ENCODE measurements at regions not wholly inside any gene's neighbourhood (a gene's known extent, or its start where the extent isn't known, plus 50 kb on each side); places are given as distances from the start of the nearest gene placed in this dataset.

DNA sequence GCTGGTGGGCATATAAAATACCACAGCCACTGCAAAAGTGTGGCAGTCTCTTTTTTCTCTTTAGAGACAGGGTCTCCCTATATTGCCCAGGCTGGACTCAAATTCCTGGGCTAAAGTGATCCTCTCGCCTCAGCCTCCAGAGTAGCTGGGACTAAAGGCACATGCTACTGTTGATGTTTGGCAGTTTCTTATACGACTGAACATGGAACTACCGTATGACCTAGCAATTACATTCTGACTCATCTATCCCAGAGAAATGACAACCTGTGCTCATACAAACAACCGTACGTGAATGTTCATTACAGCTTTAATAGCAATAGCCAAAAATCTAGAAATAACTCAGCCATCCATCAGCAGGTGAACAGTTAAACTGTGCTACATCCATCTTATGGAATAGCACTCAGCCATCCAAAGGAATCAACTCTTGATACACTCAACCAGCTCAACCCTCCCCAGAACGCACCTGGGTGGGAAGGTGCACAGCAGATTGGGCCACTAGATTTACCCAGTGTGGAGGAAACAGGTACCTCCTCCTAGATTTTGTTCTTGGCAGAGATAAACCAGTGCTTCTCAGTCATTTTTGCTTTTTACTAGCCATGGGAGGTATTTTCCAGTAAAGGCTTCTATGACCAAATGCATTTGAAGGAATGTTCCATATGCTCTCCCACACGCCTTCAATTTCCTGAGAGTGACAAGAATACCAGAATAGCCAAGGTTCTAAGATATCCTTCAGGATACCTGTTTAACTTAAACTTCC is 130.5 kb downstream of the MED15 start:
- DNase-seq, result no peak

DNA sequence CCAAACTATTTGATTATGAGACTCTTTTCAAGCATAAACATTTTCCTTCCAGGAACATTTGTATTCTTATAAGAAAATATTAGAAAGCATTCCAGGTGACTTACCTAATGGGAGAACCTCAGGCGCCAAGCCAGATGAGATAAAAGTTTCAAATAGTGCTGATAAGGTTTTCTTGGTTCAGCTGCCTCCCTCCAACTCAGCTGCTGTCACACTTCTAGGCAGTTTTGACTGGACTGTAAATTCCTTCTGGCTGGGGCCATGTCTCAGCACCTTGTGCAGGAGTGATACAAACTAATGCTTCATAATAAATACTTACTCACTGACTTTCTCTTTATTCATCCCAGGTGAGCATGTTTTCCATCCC is 131.1 kb downstream of the MED15 start:
- DNase-seq, result no peak

DNA sequence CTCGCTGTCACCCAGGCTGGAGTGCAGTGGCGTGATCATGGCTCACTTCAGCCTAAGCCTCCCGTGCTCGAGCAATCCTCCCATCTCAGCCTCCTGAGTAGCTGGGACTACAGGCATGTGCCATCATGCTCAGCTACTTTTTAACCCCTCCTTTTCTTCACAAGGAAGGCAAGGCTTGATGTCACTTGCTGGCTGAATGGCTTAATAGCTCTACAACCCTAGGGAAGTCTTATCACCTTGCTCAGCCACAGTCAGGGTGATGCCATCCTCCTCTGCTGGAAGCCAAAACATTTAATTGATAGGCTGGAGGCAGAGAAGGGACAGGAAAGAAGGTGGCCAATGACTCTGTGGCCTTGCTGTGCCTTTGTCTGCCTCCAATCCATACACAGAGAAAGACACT is 131.9 kb downstream of the MED15 start:
- DNase-seq, result no peak

DNA sequence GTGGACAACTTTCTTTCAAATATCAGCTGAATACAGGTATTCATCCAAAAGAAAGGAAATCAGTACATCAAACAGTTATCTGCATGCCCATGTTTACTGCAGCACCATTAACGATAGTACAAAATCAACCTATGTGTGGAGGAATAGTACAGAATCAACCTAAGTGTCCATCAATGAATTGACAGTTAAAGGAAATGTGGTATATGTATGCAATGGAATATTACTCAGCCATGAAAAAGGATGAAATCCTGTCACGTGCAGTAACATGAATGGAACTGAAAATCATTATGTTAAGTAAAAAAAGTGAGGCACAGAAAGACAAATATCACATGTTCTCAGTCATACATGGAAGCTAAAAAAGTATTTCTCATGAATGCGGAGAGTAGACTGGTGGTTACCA is 132.3 kb downstream of the MED15 start:
- DNase-seq, result no peak

DNA sequence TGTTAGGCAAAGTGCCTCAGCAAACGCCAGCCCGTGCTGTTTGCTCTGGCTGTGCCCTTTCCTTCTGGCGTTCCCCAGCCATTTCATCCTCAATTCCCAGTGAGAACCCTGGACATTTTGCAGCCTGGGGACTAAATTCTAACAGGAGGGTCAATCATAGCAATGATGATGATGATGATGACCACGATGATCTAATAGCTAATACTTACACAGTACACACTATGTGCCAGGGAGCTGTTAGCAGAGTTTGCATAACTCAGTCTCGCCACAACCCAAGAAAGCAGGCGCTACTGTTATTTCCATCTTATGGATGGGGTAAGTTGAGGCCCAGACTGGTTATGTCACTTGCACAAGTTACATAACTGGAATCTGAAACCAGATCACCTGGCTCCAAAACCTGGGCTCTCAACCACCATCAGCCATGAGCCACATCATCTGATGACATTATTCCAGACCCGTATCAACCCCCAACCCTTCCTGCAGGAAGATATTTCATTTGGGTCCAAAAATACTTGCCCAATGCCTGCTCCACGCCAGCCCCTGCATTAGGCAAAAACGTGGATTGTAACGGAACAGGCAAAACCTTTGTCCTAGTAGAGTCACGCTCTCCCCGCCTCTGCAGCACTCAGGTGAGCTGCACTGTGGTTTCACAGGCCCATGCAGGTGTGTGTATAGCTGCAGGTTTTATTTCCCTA is 132.6 kb upstream of the SERPIND1 start:
- no peak for DNase-seq

DNA sequence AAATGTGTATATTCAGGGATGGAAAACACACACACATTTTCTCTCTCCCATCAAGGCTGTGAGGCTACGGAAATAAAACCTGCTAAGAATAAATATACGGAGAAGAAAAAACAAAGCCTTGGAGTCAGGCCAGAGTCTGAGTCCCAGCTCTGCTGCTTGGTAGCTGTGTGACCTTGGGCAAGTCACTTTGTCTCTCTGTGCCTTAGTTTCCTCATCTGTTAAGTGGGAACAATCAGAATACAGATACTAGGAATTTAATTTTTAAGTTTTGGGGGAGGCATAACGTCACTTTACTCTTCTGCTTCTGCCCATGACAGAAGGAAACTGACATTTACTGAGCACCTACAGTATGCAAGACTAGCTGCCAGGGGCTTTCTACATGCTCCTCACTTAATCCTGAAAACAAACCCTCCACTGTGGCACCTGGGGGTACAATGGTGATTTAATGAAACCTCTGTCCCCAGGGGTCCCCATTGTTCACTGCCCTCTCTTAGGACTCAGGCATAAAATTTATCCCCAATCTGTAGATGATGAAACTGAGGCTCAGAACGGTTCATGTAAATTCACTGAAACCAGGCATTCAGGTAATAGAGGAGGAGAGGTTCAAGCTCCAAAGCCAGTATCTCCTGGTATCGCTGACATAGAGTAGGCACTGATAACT is 131.9 kb upstream of the SERPIND1 start:
- DNase-seq, result no peak

DNA sequence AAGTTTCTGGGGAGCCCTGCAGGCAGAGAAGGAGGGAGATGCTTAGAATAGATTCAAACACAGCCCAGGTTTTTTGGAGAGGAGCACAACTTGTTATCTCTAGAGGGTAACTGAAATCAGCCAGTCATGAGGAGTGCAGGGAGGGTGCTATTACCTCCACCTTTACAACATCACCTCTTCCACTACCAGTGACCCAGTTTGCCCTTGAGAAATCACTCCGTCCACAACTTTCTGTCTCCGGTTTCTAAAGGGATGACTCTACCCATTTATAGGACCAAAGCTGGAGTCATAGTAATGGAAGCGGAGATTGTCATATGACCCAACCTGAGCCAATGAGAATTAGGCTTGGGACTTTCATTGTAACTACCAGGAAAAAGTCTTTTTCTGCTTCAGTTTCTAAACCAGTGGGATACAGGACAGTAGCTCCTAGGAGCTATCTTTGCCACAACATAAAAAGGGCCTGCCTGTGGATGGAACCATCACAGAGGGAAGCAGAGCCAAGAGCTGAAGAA is 131.2 kb upstream of the SERPIND1 start:
- DNase-seq, result no peak

DNA sequence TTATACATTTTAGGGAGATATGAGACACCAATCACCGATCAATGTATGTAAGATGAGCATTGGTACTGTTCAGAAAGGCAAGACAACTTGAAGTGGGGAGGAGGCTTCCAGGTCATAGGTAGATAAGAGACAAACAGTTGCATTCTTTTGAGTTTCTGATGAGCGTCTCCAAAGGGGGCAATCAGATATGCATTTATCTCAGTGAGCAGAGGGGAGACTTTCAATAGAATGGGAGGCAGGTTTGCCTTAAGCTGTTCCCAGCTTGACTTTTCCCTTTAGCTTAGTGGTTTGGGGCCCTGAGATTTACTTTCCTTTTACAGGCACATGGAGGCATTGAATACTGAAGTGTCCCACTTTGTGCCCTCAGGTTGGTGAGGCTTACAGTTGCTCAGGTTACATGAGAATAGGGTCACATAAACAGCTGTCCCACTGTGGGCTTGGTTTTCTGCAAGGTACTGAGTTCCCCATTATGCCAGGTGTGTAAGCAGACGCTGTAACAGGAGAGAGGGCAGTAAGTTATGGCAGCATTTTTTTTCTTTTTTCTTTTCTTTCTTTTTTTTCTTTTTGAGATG is 129.8 kb upstream of the SERPIND1 start:
- no peak for DNase-seq

DNA sequence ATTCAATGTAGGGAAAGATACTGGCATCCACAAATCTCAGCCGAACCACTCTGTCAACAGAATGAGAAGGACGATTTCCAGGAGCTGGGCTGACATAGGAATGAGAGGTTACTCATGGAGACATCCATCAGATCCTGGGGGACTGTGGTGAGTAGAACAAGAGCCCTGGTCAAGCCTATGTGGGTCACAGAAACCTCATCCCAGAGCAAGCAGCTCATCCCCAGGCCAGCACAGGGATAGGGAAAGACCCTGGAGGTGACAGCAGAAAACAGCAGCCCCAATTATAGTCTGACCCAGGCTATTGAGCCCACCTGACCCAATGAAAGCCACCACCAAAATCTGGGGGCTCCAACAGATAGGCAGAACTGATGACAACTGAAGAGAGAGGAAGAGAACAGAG is 128.0 kb upstream of the SERPIND1 start:
- no peak for DNase-seq

DNA sequence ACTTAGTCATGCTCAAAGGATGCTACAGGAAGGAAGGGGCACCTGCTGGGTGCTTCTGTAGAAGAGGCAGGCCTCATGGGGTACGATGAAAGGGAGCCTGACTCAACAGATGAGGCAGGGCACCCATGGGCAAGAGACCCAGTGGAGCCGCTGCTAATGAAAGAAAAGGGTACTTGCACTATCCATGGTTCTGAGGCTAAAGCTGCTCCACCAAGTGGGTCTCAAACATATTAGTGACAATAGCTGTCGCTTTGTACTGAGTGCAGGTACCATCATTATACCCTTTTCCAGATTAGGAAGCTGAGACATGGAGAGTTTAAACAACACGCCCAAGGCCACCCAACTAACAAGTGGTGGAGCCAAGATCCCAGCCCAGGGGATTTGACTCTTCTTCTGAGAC is 127.5 kb upstream of the SERPIND1 start:
- DNase-seq, result no peak

DNA sequence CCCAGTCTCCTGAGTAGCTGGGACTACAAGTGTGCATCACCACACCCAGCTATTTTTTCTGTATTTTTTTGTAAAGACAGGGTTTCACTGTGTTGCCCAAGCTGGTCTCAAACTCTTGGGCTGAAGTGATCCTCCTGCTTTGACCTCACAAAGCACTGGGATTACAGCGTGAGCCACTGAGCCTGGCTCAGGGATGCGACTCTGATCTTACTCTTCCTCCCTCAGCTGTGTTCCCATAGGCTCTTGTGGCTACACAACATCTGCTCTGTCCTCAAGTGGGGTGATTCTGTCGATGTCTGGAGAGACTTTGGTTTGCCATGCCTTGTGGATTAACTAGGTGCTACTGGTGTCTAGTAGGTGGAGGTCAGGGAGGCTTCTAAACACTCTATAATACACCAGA is 127.0 kb upstream of the SERPIND1 start:
- no peak for DNase-seq

DNA sequence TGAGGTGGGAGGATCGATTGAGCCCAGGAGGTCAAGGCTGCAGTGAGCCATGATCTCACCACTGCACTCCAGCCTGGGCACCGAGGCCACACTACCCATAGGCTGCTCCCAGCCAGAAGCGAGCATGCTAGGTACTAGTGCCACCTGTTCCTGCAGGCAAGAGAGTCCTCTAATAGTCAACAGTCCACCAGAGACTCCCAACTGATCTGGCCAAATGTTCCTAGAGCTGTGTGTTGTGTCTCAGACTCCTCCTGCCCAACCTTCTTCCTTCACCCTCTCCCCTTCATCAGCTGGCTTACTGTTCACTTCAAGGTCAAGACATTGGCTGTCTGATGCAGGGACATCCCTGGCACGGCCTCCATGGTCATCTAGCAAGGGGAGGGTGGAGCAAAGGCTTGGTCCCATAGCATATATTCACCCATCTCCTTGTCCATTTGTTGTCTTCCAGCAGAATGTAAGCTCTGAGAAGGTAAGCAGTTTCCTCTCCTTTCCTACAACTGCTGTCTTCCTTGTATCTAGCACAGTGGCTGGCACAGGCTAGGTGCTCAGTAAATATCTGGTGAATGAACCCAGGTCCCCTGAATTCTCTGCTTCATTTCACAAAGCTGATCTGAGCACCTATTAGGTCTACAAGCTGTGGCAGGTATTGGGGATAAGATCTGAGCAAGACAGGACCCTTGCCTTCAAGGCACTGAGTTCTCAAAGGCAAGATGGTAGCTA is 126.2 kb upstream of the SERPIND1 start:
- DNase-seq, result no peak

DNA sequence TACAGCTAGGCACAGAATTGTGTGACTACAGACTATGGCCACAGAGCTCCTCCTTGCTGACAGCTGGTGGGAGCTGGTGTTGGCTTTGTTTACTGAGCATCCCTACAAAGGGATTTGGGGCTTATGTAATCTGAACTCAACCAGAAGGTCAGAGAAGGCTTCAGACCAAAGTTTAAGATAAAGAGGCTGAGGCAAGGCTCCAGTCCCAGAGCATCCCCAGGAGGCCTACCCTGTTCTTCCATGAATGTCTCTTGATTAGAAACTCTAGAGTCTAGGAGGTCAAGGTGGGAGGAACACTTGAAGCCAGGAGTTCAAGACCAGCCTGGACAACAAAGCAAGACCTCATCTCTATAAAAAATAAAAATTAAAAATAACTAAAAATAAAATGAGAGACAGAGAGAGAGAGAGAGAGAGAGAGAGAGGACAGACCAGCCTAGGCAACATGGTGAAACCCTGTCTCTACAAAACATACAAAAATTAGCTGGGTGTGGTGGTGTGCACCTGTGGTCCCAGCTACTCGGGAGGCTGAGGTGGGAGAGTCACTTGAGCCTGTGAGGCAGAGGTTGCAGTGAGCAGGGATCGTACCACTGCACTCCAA is 125.5 kb upstream of the SERPIND1 start:
- DNase-seq, result no peak

DNA sequence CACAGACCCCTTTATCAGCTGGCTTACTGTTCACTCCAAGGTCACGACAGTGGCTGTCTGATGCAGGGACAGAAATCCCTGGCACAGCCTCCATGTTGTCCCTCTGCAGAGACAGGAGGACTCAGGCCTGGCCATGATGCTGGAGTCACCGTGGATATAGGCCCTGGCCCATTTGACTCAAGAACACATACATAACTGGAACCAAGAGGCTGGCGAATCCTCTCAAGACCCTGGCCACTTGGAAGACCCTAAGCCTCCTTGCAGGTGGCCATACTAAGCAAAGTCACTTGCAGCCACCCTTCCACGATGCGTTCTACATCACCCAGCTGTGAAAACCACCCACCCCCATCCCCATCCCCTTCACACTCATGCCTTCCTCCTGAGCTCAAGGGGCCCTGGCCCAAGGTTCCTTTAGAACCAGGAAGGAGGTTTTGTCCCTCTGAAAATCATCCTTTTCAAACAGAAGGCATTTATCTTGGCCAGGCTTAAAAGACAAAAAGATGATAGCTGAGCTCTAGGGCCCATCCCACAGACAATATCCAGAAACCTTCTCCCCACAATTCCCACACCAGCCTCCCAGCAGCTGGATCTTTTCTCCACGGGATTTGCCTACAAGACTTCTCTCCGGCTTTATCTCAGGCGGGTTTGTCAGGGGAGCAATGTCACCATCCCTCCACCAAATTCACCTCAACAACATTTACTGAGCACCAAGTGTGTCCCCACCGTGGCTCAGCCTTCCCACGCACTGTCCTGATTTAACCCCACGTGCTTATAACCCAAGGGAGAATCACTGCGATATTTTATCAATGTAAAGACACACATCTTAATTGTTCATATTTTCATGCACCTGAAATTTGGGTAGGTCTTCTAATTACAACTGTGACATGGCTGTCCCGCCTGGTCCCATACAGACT is 123.4 kb upstream of the SERPIND1 start:
- no peak for DNase-seq

DNA sequence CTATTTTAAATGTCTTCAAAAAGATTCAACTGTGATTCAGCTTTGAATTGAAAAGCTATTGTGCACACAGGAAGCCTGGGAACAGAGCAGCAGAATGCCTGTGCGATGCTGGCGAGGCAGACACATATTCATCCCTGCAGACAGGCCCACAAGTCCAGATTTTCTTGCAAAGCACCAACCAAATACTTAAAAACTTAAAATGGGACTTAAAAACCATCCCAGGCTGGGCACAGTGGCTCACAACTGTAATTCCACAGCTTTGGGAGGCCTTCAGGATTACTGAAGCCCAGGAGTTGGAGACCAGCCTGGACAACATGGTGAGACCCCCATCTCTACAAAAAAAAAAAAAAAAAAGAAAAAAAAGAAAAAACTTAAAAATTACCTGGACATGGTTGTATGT is 122.6 kb upstream of the SERPIND1 start:
- peak in 3 of 56 donors; percentile 1 to 11 (median 5) for DNase-seq

DNA sequence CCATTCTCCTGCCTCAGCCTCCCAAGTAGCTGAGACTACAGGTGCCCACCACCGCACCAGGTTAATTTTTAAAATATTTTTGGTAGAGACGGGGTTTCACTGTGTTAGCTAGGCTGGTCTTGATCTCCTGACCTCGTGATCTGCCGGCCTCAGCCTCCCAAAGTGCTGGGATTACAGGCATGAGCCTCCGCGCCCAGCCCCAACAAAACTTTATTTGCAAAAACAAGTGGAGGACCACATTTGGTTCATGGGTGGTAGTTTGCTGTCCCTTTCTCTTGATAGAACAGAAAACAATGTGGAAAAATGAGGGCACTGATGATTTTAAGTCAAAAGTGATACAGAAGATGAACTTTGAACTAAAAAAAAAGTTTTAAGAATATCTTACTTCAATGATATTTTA is 121.8 kb upstream of the SERPIND1 start:
- DNase-seq, result no peak

DNA sequence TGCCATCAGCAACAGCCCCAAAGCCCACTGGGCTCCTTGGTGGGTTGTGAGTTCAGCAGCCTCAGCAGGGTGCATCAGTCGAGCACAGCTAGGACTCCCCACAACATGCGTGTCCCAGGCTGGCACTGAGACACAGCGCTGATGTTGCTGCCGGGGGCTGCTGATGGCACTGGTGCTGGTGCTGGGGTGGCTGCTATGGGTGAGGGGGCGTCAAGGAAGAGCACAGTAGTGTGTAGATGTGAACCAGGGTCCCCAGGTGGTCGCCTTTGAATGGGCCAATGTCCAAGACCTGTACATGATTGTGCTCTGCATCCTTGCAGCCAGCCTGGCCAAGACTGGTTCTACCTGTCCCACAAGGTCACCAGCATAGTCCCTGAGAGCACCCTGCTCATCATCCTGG is 121.3 kb upstream of the SERPIND1 start:
- no peak for DNase-seq

DNA sequence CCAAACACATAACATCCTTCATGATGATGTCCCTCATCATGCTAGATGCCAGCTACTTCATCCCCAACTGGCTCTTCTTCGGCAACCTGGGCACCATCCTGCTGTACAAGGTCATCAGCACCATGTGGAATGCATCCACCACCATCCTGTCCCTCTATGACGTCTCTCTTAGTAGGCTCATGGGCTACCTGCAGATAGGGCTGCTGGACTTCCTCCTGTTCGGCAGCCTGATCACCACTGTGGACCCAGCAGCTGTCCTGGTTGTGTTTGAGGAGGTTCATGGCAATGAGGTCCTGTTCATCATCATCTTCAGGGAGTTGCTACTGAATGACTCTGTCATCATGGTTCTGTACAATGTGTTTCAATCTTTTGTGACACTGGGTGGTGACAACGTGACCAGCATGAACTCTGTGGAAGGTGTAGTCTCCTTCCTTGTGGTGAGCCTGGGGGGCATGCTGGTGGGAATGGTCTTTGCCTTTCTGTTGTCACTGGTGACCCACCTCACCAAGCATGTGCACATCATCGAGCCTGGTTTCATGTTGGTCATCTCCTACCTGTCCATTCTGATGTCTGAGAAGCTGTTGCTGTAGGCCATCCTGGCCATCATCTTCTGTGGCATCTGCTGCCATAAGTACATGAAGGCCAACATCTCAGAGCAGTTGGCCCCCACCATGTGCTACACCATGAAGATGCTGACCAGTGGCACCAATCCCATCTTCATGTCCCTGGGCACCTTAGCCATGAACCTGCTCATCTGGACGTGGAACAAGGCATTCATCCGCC is 120.7 kb upstream of the SERPIND1 start:
- no peak for DNase-seq

DNA sequence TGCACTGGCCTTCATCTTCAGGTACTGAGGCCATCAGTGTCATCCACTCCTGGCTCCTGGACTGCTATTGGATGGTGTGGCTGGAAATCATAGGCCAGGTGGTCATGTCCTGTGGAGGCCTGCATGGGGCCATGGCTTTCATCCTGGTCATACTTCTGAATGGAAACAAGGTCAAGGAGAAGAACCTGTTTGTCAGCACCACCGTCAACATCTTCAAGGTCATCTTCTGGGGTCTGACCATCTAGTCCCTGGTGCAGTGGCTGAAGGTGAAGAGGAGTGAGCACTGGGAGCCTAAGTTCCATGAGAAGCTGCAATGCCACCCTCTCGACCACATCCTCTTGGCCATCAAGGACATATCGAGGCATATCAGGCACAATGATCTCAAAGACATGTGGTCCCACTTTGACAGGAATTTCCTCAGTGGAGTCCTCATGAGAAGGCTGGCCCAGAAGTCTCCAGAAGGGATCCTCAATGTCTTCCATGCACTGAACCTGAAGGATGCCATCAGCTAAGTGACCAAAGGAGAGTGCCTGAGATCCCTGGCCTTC is 120.0 kb upstream of the SERPIND1 start:
- DNase-seq, result no peak

Data from nucleus accumbens (tissue), 56 donors.